Brain microvascular endothelial cell (primary cell): ENCODE measurements at regions not wholly inside any gene's neighbourhood (a gene's known extent, or its start where the extent isn't known, plus 50 kb on each side); places are given as distances from the start of the nearest gene placed in this dataset.

Experiments
- DNase-seq: peaks from one replicate; pipeline ENCODE4 v3.0.0-alpha.2; 2020
- H3K27ac ChIP-seq: fragments of 250-450 bp; sonication (Bioruptor Pico); 2 replicates; pipeline ENCODE4 v1.5.1; 2020; ENCODE audit warnings: mild to moderate bottlenecking, moderate library complexity
- H3K27me3 ChIP-seq: fragments of 250-450 bp; sonication (Bioruptor Pico); replicated peaks from 2 replicates; pipeline ENCODE4 v1.5.1; 2020; ENCODE audit warnings: mild to moderate bottlenecking
- H3K36me3 ChIP-seq: fragments of 250-450 bp; sonication (Bioruptor Pico); replicated peaks from 2 replicates; pipeline ENCODE4 v1.5.1; 2020; ENCODE audit warnings: mild to moderate bottlenecking
- H3K4me3 ChIP-seq: 2 replicates; pipeline ENCODE4 v1.5.1; 2011; ENCODE audit warnings: low read depth, mild to moderate bottlenecking, control low read depth, low read length, moderate library complexity
- CTCF ChIP-seq: IDR thresholded peaks from 2 replicates; pipeline ENCODE4 v1.5.1; 2011; ENCODE audit warnings: low read depth, mild to moderate bottlenecking, moderate library complexity, low read length, control low read depth, inconsistent platforms; ENCODE audit errors: missing control alignments
- in situ Hi-C: cut with HindIII; loops from 2 replicates; pipeline ENCODE4 v1.10.0; 2017; ENCODE audit warnings: low sequenced_read_pairs, low pct_ligation_motif_present

GRCh38 chr12:17064834-17065233 is 458.9 kb upstream of the LMO3 start:
- no peaks in the 10 kb centered on the region for H3K27me3 ChIP-seq
- DNase-seq: no peak
- TF ChIP-seq CTCF: no peak
- in situ Hi-C loops: no loop called here
- no peak overlapping the region for H3K27ac ChIP-seq
- no peak overlapping the region for H3K4me3 ChIP-seq
- H3K36me3 ChIP-seq: no peaks in the 10 kb centered on the region

GRCh38 chr12:17062267-17063036 is 456.5 kb upstream of the LMO3 start:
- H3K4me3 ChIP-seq: no peak overlapping the region
- H3K36me3 ChIP-seq: no peaks in the 10 kb centered on the region
- no peak for TF ChIP-seq CTCF
- no peaks in the 10 kb centered on the region for H3K27me3 ChIP-seq
- no peak for DNase-seq
- no peak overlapping the region for H3K27ac ChIP-seq
- in situ Hi-C loops: no loop called here

- H3K27ac ChIP-seq: no peak overlapping the region
- DNase-seq: no peak
- H3K4me3 ChIP-seq: no peak overlapping the region
- H3K36me3 ChIP-seq: no peaks in the 10 kb centered on the region
- in situ Hi-C loops: no loop called here
- no peaks in the 10 kb centered on the region for H3K27me3 ChIP-seq
- TF ChIP-seq CTCF: no peak
Measured at GRCh38 chr12:17060260-17060659, 454.3 kb upstream of the LMO3 start.

- H3K27ac ChIP-seq: no peak overlapping the region
- in situ Hi-C loops: no loop called here
- H3K4me3 ChIP-seq: no peak overlapping the region
Measured at GRCh38 chr12:17056546-17056945, 450.6 kb upstream of the LMO3 start.

GRCh38 chr12:17038923-17039322 is 433.0 kb upstream of the LMO3 start:
- in situ Hi-C loops: no loop called here
- Histone ChIP-seq H3K4me3 (no peak overlapping the region), H3K36me3 (no peaks in the 10 kb centered on the region), H3K27ac (no peak overlapping the region), H3K27me3 (no peaks in the 10 kb centered on the region)
- TF ChIP-seq CTCF: no peak
- no peak for DNase-seq

More at GRCh38 chr12:17056546-17056945, 450.6 kb upstream of the LMO3 start:
- TF ChIP-seq CTCF: no peak
- Histone ChIP-seq H3K27me3 (no peaks in the 10 kb centered on the region), H3K36me3 (no peaks in the 10 kb centered on the region)
- no peak for DNase-seq

GRCh38 chr12:17035372-17035771 is 429.4 kb upstream of the LMO3 start:
- no peak for DNase-seq
- Histone ChIP-seq H3K36me3 (no peaks in the 10 kb centered on the region), H3K4me3 (no peak overlapping the region), H3K27ac (no peak overlapping the region), H3K27me3 (no peaks in the 10 kb centered on the region)
- no peak for TF ChIP-seq CTCF
- in situ Hi-C loops: no loop called here
